Pancreas (tissue), 10 donors: ENCODE measurements at regions not wholly inside any gene's neighbourhood (a gene's known extent, or its start where the extent isn't known, plus 50 kb on each side); places are given as distances from the start of the nearest gene placed in this dataset.
"Not testable (repeated sequence)": the region's sequence is repeated elsewhere in the genome, so short reads cannot be mapped to it uniquely, and the experiment has no call there.

Source experiments
- ATAC-seq, 4 donors: fragments of 200-7000 bp; cut with Tn5 transposase; one replicate each; pipeline versions ENCODE4 v1.8.0 to v1.9.1; 2020; ENCODE audit warnings: mild to moderate bottlenecking in 4 of 4, moderate library complexity in 4 of 4
- DNase-seq, 6 donors: peaks; one replicate each; pipeline ENCODE4 v3.0.0-alpha.2; 2020
- FAIRE-seq: peaks from 2 replicates; lab custom pipeline; 2012; peaks lifted over from hg19 to GRCh38; lab: Jason Lieb, UNC
- H3K27ac ChIP-seq, 4 donors: fragments of 200-600 bp; sonication (generic); 1 replicate in 3 of 4; 2 replicates in 1 of 4; pipeline versions ENCODE4 v1.5.0 to v1.8.0; 2020
- H3K27me3 ChIP-seq, 4 donors: fragments of 200-600 bp; one replicate each; pipeline ENCODE4 v1.8.0; 2021
- H3K36me3 ChIP-seq, 3 donors: fragments of 200-600 bp; sonication (generic) in 1 of 3; one replicate each; pipeline versions ENCODE4 v1.5.0 to v1.8.0; 2020 to 2021
- H3K4me1 ChIP-seq, 3 donors: fragments of 200-600 bp; one replicate each; pipeline ENCODE4 v1.8.0; 2021
- H3K4me3 ChIP-seq, 4 donors: fragments of 200-600 bp; sonication (generic) in 2 of 4; one replicate each; pipeline versions ENCODE4 v1.5.0 to v1.8.0; 2020 to 2021
- H3K9me3 ChIP-seq, 4 donors: fragments of 200-600 bp; one replicate each; pipeline ENCODE4 v1.8.0; 2021
- WGBS, 2 donors: extraction: QIAGEN DNeasy Blood & Tissue Kit; methylation state at CpG; one replicate each; pipeline ENCODE4 v1.1.7; 2013; 5-methylcytosine and 5-hydroxymethylcytosine counted together
- intact Hi-C, 3 donors: fragments of 100-400 bp; cut with DNase I; formaldehyde crosslinking; loops; one replicate each; pipeline versions ENCODE4 v1.11.1 to v1.14.2; 2022
- TF ChIP-seq, protein P1 (sequence below), 4 donors: fragments of 200-600 bp; sonication (generic) in 3 of 4; IDR thresholded peaks; one replicate each; pipeline versions ENCODE4 v1.5.0 to v1.8.0; 2021; ENCODE audit warnings: antibody characterized with exemption in 4 of 4
- donor health status: healthy with polysubstance abuse.
- donor health status: DM: no; HTN: no; CAD: no; lungs with moderate emphysema.
- donor health status: DM: no; HTN: no; CAD: no.
- donor health status: control.
- donor health status: control.
- donor health status: Bipolar disorder and iron deficiency.
- donor health status: DM: yes; HTN: yes; CAD: no.
- donor health status: DM: no; HTN: no; CAD: no.
- donor health status: DM: no; HTN: no; CAD: no.
- donor health status: DM: yes; HTN: yes; CAD: no.

DNA sequence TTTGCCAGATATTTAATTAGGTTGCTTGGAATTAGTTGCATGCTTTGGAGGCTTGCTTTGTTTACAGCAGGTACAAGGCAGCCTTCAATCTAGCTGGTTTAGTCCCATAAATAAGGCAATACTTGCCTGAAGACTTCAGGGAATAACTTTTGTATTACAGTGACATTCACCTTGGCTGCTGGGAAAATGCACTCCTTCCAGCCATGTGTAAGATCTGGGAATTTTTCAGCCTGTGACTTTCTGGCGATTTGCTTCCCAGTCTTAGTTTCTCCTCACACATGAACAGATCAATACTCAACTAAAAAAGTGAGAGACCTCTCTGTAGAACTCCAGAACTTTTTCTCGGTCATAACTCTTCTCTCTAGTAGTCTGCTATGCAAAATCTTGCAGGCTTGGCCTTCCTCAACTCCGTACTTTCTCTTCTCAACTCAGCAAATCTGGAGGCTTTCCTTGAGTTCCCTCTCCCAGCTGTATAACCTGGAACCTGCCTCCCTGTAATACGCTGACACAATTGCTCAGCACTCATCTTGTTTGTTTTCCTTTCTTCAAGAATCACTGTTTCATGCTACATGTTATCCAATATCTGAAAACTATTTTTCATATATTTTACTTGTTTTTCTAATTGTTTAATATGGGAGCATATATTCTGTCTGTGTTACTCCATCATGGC is 173.0 kb downstream of the MSX2 start:
- TF ChIP-seq, protein P1, sequence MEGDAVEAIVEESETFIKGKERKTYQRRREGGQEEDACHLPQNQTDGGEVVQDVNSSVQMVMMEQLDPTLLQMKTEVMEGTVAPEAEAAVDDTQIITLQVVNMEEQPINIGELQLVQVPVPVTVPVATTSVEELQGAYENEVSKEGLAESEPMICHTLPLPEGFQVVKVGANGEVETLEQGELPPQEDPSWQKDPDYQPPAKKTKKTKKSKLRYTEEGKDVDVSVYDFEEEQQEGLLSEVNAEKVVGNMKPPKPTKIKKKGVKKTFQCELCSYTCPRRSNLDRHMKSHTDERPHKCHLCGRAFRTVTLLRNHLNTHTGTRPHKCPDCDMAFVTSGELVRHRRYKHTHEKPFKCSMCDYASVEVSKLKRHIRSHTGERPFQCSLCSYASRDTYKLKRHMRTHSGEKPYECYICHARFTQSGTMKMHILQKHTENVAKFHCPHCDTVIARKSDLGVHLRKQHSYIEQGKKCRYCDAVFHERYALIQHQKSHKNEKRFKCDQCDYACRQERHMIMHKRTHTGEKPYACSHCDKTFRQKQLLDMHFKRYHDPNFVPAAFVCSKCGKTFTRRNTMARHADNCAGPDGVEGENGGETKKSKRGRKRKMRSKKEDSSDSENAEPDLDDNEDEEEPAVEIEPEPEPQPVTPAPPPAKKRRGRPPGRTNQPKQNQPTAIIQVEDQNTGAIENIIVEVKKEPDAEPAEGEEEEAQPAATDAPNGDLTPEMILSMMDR (IDR thresholded peaks at IDR 0.05): no peak
- DNase-seq (no peak), FAIRE-seq (no peak), ATAC-seq (peak in 3 of 4 donors; percentile 62 to 70 (median 67))
- intact Hi-C loops: no loop called here
- 21 to 28% methylated on average over 4 of the region's 4 CpGs for WGBS, 2 donors
- no peaks in the 10 kb centered on the region for H3K27me3 ChIP-seq
- H3K27ac ChIP-seq: no peak overlapping the region
- H3K9me3 ChIP-seq: no peaks in the 10 kb centered on the region
- no peaks in the 10 kb centered on the region for H3K4me1 ChIP-seq
- H3K4me3 ChIP-seq: peak overlapping the region in 1 of 4 donors; percentile 1
- H3K36me3 ChIP-seq: no peaks in the 10 kb centered on the region

DNA sequence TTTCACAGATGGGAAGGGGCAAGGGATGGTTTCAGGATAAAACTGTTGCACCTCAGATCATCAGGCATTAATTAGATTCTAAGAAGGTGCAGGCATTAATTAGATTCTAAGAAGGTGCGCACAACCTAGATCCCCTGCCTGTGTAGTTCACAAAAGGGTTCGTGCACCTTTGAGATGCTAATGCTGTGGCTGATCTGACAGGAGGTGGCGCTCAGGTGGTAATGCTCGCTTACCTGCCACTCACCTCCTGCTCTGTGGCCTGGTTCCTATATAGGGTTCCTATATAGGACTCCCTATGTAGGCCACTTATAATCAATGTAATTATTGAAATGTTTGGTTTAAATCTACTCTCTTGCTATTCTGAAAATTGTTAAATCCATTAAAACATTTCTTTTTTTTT is 171.0 kb downstream of the MSX2 start:
- WGBS, 2 donors: 82% methylated on average over 4 of the region's 4 CpGs
- no peak for ATAC-seq
- no peak overlapping the region for H3K4me3 ChIP-seq
- H3K9me3 ChIP-seq: no peaks in the 10 kb centered on the region
- TF ChIP-seq, protein P1 (IDR thresholded peaks at IDR 0.05): no peak
- intact Hi-C loops: no loop called here
- FAIRE-seq: no peak
- no peak for DNase-seq
- no peaks in the 10 kb centered on the region for H3K27me3 ChIP-seq
- no peaks in the 10 kb centered on the region for H3K4me1 ChIP-seq
- no peaks in the 10 kb centered on the region for H3K36me3 ChIP-seq
- no peak overlapping the region for H3K27ac ChIP-seq

DNA sequence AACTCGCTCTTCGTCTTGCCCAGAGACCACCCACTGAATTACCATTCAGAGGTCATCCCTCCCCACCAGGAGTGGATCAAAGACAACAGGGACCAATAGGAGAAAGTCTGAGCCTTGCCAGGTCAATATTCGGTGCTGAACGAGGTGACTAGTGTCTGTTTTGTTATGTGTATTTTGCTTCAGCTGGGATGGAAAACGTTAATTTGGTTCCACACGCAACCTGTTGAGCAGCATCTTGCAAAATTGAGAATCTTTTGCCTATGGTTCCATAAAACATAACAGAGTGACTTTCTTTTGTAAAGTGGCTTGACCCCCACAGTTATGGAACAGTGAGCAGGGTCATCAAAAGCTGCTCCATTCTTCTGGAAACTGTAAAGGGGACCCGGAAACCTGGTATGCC is 168.4 kb downstream of the MSX2 start:
- intact Hi-C loops: no loop called here
- H3K4me3 ChIP-seq: no peak overlapping the region
- no peaks in the 10 kb centered on the region for H3K27me3 ChIP-seq
- no peaks in the 10 kb centered on the region for H3K4me1 ChIP-seq
- TF ChIP-seq, protein P1 (IDR thresholded peaks at IDR 0.05): no peak
- 83 to 85% methylated on average over 7 of the region's 7 CpGs for WGBS, 2 donors
- DNase-seq (no peak), FAIRE-seq (no peak), ATAC-seq (no peak)
- no peaks in the 10 kb centered on the region for H3K9me3 ChIP-seq
- H3K36me3 ChIP-seq: no peaks in the 10 kb centered on the region
- H3K27ac ChIP-seq: no peak overlapping the region

DNA sequence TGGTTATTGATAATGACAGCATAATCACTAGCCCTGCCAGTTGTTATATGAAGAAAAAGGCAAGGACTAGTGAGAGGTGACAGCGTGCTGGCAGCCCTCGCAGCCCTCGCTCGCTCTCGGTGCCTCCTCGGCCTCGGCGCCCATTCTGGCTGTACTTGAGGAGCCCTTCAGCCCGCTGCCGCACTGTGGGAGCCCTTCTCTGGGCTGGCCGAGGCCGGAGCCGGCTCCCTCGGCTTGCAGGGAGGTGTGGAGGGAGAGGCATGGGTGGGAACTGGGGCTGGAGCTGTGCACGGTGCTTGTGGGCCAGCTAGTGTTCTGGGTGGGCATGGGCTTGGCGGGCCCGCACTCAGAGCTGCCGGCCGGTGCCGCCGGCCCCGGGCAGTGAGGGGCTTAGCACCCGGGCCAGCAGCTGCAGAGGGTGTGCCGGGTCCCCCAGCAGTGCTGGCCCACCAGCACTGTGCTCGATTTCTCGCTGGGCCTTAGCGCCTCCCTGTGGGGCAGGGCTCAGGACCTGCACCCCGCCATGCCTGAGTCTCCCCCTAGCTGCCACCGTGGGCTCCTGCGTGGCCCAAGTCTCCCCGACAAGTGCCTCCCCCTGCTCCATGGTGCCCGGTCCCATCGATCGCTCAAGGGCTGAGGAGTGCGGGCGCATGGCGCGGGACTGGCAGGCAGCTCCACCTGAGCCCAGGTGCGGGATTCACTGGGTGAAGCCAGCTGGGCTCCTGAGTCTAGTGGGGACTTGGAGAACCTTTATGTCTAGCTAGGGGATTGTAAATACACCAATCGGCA is 156.2 kb downstream of the MSX2 start:
- DNase-seq: peak in 1 of 6 donors; percentile 63
- FAIRE-seq: not testable (repeated sequence)

DNA sequence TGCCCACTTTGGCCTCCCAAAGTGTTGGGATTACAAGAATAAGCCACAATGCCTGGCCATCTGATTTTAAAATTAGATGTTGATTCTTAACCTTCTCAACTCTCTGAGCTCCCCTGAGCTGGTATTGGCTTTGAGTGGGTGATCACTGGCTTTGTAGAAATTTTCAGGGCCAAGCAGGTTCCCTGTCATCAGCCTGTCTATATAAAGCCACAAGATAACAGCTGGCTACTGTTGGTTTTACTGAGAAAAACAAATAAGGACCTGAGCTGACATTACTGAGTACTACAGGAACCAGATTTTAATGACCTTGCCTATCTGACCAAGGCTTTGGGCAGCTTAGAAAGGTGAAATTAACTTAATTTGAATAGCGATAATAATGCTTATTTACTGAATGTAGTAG is 153.6 kb downstream of the MSX2 start:
- H3K4me3 ChIP-seq: no peak overlapping the region
- peak in 3 of 4 donors; percentile 30 to 78 (median 70) for ATAC-seq
- no peak for FAIRE-seq
- no peak overlapping the region for H3K27ac ChIP-seq
- no peaks in the 10 kb centered on the region for H3K36me3 ChIP-seq
- WGBS, 2 donors: 40 to 43% methylated on average over 1 of the region's 1 CpG
- intact Hi-C loops: no loop called here
- no peaks in the 10 kb centered on the region for H3K27me3 ChIP-seq
- DNase-seq: no peak
- TF ChIP-seq, protein P1 (IDR thresholded peaks at IDR 0.05): no peak
- H3K9me3 ChIP-seq: no peaks in the 10 kb centered on the region
- no peaks in the 10 kb centered on the region for H3K4me1 ChIP-seq

More for the DNA sequence above, 156.2 kb downstream of the MSX2 start:
- H3K27ac ChIP-seq, intact Hi-C loops, H3K4me3 ChIP-seq, H3K9me3 ChIP-seq, H3K27me3 ChIP-seq, H3K36me3 ChIP-seq, ATAC-seq, H3K4me1 ChIP-seq: not testable (repeated sequence)
- 88 to 90% methylated on average over 31 to 40 of the region's 40 CpGs for WGBS, 2 donors
